B cell (primary cell): ENCODE measurements at regions not wholly inside any gene's neighbourhood (a gene's known extent, or its start where the extent isn't known, plus 50 kb on each side); places are given as distances from the start of the nearest gene placed in this dataset.

ENCODE experiments used
- ATAC-seq: fragments of 200-7000 bp; cut with Tn5 transposase; one replicate; pipeline ENCODE4 v1.10.0; 2021; ENCODE audit warnings: low read depth, mild to moderate bottlenecking, moderate number of reproducible peaks, moderate library complexity
- CTCF ChIA-PET: fragments of 350-600 bp; sonication (Branson Sonifier 250); formaldehyde crosslinking; loops from one replicate; lab custom pipeline; 2021; ENCODE audit warnings: antibody characterized with exemption, inconsistent platforms; lab: Charles Lee
- POLR2A ChIA-PET: fragments of 350-600 bp; sonication (Branson Sonifier 250); formaldehyde crosslinking; loops from one replicate; lab custom pipeline; 2021; ENCODE audit warnings: antibody characterized with exemption; lab: Charles Lee
- DNase-seq: peaks from one replicate; pipeline ENCODE4 v3.0.0; 2013
- H2AFZ ChIP-seq: 2 replicates; pipeline ENCODE4 v1.6.1; 2012; ENCODE audit warnings: mild to moderate bottlenecking, low read depth, low read length; ENCODE audit not compliant: insufficient read depth, poor library complexity, severe bottlenecking
- H3K27ac ChIP-seq, 2 donors: 1 replicate in 1 of 2; 2 replicates in 1 of 2; pipeline ENCODE4 v1.5.1; 2012 to 2013; ENCODE audit warnings: low read length in 2 of 2, mild to moderate bottlenecking in 2 of 2, moderate library complexity in 1 of 2
- H3K27me3 ChIP-seq, 4 experiments: fragments of 200-600 bp in 1 of 4; sonication (generic) in 1 of 4; replicated peaks in 1 of 4; 1 replicate in 2 of 4; 2 replicates in 2 of 4; pipeline versions ENCODE4 v1.6.1 to v1.7.0; 2013 to 2016; ENCODE audit warnings: low read length in 3 of 4, mild to moderate bottlenecking in 2 of 4, mixed read lengths in 1 of 4, moderate library complexity in 1 of 4; ENCODE audit not compliant: insufficient read depth in 4 of 4, control insufficient read depth in 3 of 4; ENCODE audit errors: control extremely low read depth in 1 of 4
- H3K36me3 ChIP-seq, 2 experiments: replicated peaks in 1 of 2; 1 replicate in 1 of 2; 2 replicates in 1 of 2; pipeline versions ENCODE4 v1.6.1 to v1.7.1; 2013; ENCODE audit warnings: low read length in 1 of 2; ENCODE audit not compliant: insufficient read depth in 2 of 2, control insufficient read depth in 1 of 2; ENCODE audit errors: control extremely low read depth in 1 of 2, extremely low read depth in 1 of 2
- H3K4me1 ChIP-seq, 2 donors: fragments of 200-600 bp in 1 of 2; sonication (generic) in 1 of 2; 1 replicate in 1 of 2; 2 replicates in 1 of 2; pipeline versions ENCODE4 v1.5.1 to v1.6.1; 2013 to 2017; ENCODE audit warnings: low read length in 2 of 2; ENCODE audit not compliant: control insufficient read depth in 2 of 2, insufficient read depth in 2 of 2
- H3K4me2 ChIP-seq: replicated peaks from 2 replicates; pipeline ENCODE3; 2012; ENCODE audit warnings: mild to moderate bottlenecking, low read depth, low read length; ENCODE audit not compliant: poor library complexity, severe bottlenecking
- H3K4me3 ChIP-seq, 5 experiments: fragments of 200-600 bp in 1 of 5; sonication (generic) in 1 of 5; 1 replicate in 3 of 5; 2 replicates in 2 of 5; pipeline versions ENCODE4 v1.5.1 to v1.7.0; 2011 to 2016; ENCODE audit warnings: low read length in 4 of 5, mild to moderate bottlenecking in 4 of 5, low read depth in 2 of 5, control low read depth in 1 of 5, moderate library complexity in 1 of 5; ENCODE audit not compliant: insufficient read depth in 1 of 5; ENCODE audit errors: control extremely low read depth in 1 of 5, extremely low read depth in 1 of 5
- H3K79me2 ChIP-seq: fragments of 200-600 bp; sonication (generic); one replicate; pipeline ENCODE4 v1.6.0; 2016; ENCODE audit warnings: low read length; ENCODE audit not compliant: control insufficient read depth, insufficient read depth
- H3K9ac ChIP-seq: fragments of 200-600 bp; sonication (generic); 2 replicates; pipeline ENCODE4 v1.6.1; 2017; ENCODE audit warnings: mild to moderate bottlenecking, low read length, moderate library complexity
- H3K9me3 ChIP-seq, 3 donors: one replicate each; pipeline versions ENCODE4 v1.6.1 to v1.7.1; 2013; ENCODE audit warnings: low read length in 2 of 3; ENCODE audit not compliant: control insufficient read depth in 2 of 3, insufficient read depth in 1 of 3; ENCODE audit errors: control extremely low read depth in 1 of 3
- H4K20me1 ChIP-seq: 2 replicates; pipeline ENCODE4 v1.6.0; 2012; ENCODE audit warnings: mild to moderate bottlenecking, low read length; ENCODE audit not compliant: insufficient read depth, control insufficient read depth, poor library complexity, severe bottlenecking
- H3K27ac Mint-ChIP-seq: one replicate; pipeline ENCODE4 v1.8.0; 2021; ENCODE audit warnings: mixed read lengths
- H3K27me3 Mint-ChIP-seq: one replicate; pipeline ENCODE4 v1.8.0; 2021; ENCODE audit warnings: mixed read lengths
- H3K4me1 Mint-ChIP-seq: one replicate; pipeline ENCODE4 v1.8.0; 2021; ENCODE audit warnings: mixed read lengths
- H3K4me3 Mint-ChIP-seq: one replicate; pipeline ENCODE4 v1.8.0; 2021; ENCODE audit warnings: mixed read lengths
- H3K9me3 Mint-ChIP-seq: one replicate; pipeline ENCODE4 v1.8.0; 2022; ENCODE audit warnings: mixed read lengths; ENCODE audit not compliant: insufficient read depth
- CTCF ChIP-seq: fragments of 200-600 bp; IDR thresholded peaks from one replicate; pipeline ENCODE4 v1.8.0; 2022; ENCODE audit warnings: antibody characterized with exemption, mild to moderate bottlenecking
- EZH2 ChIP-seq: IDR thresholded peaks from 2 replicates; pipeline ENCODE4 v1.6.1; 2012; ENCODE audit warnings: borderline replicate concordance, low read depth, mild to moderate bottlenecking, moderate library complexity, low read length; ENCODE audit not compliant: insufficient read depth, poor library complexity, severe bottlenecking
- WGBS: methylation state at CpG from one replicate; pipeline ENCODE4 v1.1.5; 2013; ENCODE audit warnings: missing lambda C conversion rate; ENCODE audit not compliant: insufficient coverage; 5-methylcytosine and 5-hydroxymethylcytosine counted together
- intact Hi-C: fragments of 100-400 bp; cut with micrococcal nuclease; formaldehyde crosslinking; loops from one replicate; pipeline ENCODE4 v1.10.0; 2022

GRCh38 chr15:96958721-96959120 lies 628.2 kb downstream of the NR2F2 start:
- POLR2A ChIA-PET: no interaction called here
- no peak overlapping the region for H3K4me3 Mint-ChIP-seq
- H3K9me3 ChIP-seq: peaks cover 0 to 4% (median 0%) of the 10 kb centered on the region in 3 donors

GRCh38 chr15:96959501-96959900 lies 629.0 kb downstream of the NR2F2 start:
- no peak for ATAC-seq
- Histone ChIP-seq H3K9ac (no peak overlapping the region), H3K27me3 (no peaks in the 10 kb centered on the region), H3K9me3 (peaks cover 0 to 4% (median 0%) of the 10 kb centered on the region in 3 donors), H3K79me2 (no peaks in the 10 kb centered on the region), H4K20me1 (no peaks in the 10 kb centered on the region), H3K27ac (no peak overlapping the region), H3K4me2 (no peak overlapping the region), H3K4me1 (no peaks in the 10 kb centered on the region), H3K4me3 (no peak overlapping the region), H3K36me3 (no peaks in the 10 kb centered on the region), H2AFZ (no peak overlapping the region)
- no peak overlapping the region for H3K27ac Mint-ChIP-seq
- H3K9me3 Mint-ChIP-seq: no peaks in the 10 kb centered on the region
- ChIA-PET POLR2A (no interaction called here), CTCF (no interaction called here)
- H3K4me3 Mint-ChIP-seq: no peak overlapping the region
- no peaks in the 10 kb centered on the region for H3K27me3 Mint-ChIP-seq
- WGBS: 100% methylated on average over 2 of the region's 6 CpGs
- intact Hi-C loops: no loop called here
- no peaks in the 10 kb centered on the region for H3K4me1 Mint-ChIP-seq
- DNase-seq: no peak
- TF ChIP-seq EZH2 (no peak), CTCF (no peak)

More at GRCh38 chr15:96958721-96959120, 628.2 kb downstream of the NR2F2 start:
- no peaks in the 10 kb centered on the region for H4K20me1 ChIP-seq
- DNase-seq (no peak), ATAC-seq (no peak)
- H3K27me3 Mint-ChIP-seq: no peaks in the 10 kb centered on the region
- no peaks in the 10 kb centered on the region for H3K27me3 ChIP-seq
- H3K4me1 ChIP-seq: no peaks in the 10 kb centered on the region
- TF ChIP-seq EZH2 (no peak), CTCF (no peak)
- no peak overlapping the region for H2AFZ ChIP-seq
- H3K4me2 ChIP-seq: no peak overlapping the region
- no CpG with 5 or more reads among the region's 2 CpGs for WGBS
- H3K27ac Mint-ChIP-seq: no peak overlapping the region
- intact Hi-C loops: no loop called here
- no peaks in the 10 kb centered on the region for H3K4me1 Mint-ChIP-seq
- H3K79me2 ChIP-seq: no peaks in the 10 kb centered on the region
- no peak overlapping the region for H3K9ac ChIP-seq
- H3K27ac ChIP-seq: no peak overlapping the region
- CTCF ChIA-PET: no interaction called here
- no peak overlapping the region for H3K4me3 ChIP-seq
- no peaks in the 10 kb centered on the region for H3K9me3 Mint-ChIP-seq
- no peaks in the 10 kb centered on the region for H3K36me3 ChIP-seq
